IPS DF 6.9 (cell line): ENCODE measurements at regions not wholly inside any gene's neighbourhood (a gene's known extent, or its start where the extent isn't known, plus 50 kb on each side); places are given as distances from the start of the nearest gene placed in this dataset.

Source experiments
- DNase-seq: peaks from one replicate; pipeline ENCODE4 v3.0.0-alpha.2; 2013; ENCODE audit warnings: low read depth, low spot score
- H3K27ac ChIP-seq: one replicate; pipeline ENCODE4 v1.5.1; 2013; ENCODE audit warnings: low read length, control low read depth
- H3K27me3 ChIP-seq: 2 replicates; pipeline ENCODE4 v1.6.1; 2013; ENCODE audit warnings: mild to moderate bottlenecking, low read length; ENCODE audit not compliant: control insufficient read depth, insufficient read depth
- H3K36me3 ChIP-seq: 2 replicates; pipeline ENCODE4 v1.6.1; 2013; ENCODE audit warnings: low read length; ENCODE audit not compliant: control insufficient read depth, insufficient read depth
- H3K4me1 ChIP-seq: 2 replicates; pipeline ENCODE4 v1.6.1; 2013; ENCODE audit warnings: low read length; ENCODE audit not compliant: control insufficient read depth, insufficient read depth
- H3K4me3 ChIP-seq: 2 replicates; pipeline ENCODE4 v1.5.1; 2013; ENCODE audit warnings: mild to moderate bottlenecking, low read length
- H3K9me3 ChIP-seq: 2 replicates; pipeline ENCODE4 v1.6.1; 2013; ENCODE audit warnings: low read length, inconsistent platforms; ENCODE audit not compliant: control insufficient read depth, insufficient read depth
- WGBS: extraction: QIAGEN DNeasy Blood & Tissue Kit; methylation state at CpG from one replicate; pipeline ENCODE4 v1.1.7; 2013; ENCODE audit warnings: mixed read lengths, missing lambda C conversion rate; ENCODE audit not compliant: insufficient read length, insufficient coverage; 5-methylcytosine and 5-hydroxymethylcytosine counted together

DNA sequence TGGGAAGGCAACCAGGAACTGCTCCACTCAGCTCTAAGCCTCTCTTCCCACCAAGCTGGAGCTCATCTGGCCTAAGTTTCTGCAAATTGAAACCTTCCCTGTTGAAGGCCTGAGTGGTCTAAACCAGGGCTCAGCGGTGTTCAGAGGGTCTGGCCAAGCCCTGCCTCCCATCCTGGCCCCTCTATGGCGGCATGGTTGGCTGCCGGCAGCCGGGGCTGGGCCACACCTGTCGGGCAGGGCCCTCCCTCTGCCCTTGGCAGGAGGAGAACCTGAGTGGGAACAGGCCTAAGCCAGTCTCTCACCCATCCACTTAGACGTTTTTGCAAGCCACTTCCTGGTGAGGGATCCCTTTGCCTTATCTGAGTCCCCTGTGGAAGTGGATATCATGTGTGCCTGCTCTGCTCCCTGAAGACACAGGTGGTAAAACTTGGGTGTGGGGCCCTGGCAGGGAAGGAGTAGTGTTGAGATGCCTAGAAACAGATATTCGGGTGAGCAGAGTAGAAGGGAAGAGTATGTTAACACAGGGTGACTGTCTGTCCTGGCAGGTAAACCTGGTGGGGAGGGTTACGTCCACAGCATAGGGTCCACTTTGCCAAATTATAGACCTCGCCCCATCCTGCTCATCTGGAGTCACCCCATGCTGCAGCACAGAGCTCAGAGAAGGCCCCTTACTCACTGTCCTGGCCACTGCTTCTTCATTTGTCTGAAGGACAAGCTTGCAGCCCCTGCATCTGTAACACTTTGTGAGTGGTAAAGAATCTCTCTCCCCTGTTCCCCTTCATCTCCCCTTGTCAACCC is 63.0 kb upstream of the SIX2 start:
- no peaks in the 10 kb centered on the region for H3K27me3 ChIP-seq

GRCh38 chr2:45070113-45070652 is 60.9 kb upstream of the SIX2 start:
- no peak for DNase-seq
- H3K9me3 ChIP-seq, result no peaks in the 10 kb centered on the region
- H3K4me3 ChIP-seq, result no peak overlapping the region
- H3K4me1 ChIP-seq, result no peaks in the 10 kb centered on the region
- H3K27me3 ChIP-seq, result no peaks in the 10 kb centered on the region
- no peaks in the 10 kb centered on the region for H3K36me3 ChIP-seq
- WGBS, result no CpG with 5 or more reads among the region's 9 CpGs
- no peak overlapping the region for H3K27ac ChIP-seq

More for the DNA sequence above, 63.0 kb upstream of the SIX2 start:
- Histone ChIP-seq H3K27ac (no peak overlapping the region), H3K9me3 (no peaks in the 10 kb centered on the region), H3K36me3 (no peaks in the 10 kb centered on the region), H3K4me1 (no peaks in the 10 kb centered on the region), H3K4me3 (no peak overlapping the region)
- DNase-seq, result no peak
- WGBS, result no CpG with 5 or more reads among the region's 9 CpGs

GRCh38 chr2:45069684-45070083 is 60.4 kb upstream of the SIX2 start:
- WGBS, result no CpG with 5 or more reads among the region's 5 CpGs
- H3K4me1 ChIP-seq, result no peaks in the 10 kb centered on the region
- H3K27me3 ChIP-seq, result no peaks in the 10 kb centered on the region
- DNase-seq, result no peak
- no peaks in the 10 kb centered on the region for H3K36me3 ChIP-seq
- H3K9me3 ChIP-seq, result no peaks in the 10 kb centered on the region
- no peak overlapping the region for H3K27ac ChIP-seq
- H3K4me3 ChIP-seq, result no peak overlapping the region

DNA sequence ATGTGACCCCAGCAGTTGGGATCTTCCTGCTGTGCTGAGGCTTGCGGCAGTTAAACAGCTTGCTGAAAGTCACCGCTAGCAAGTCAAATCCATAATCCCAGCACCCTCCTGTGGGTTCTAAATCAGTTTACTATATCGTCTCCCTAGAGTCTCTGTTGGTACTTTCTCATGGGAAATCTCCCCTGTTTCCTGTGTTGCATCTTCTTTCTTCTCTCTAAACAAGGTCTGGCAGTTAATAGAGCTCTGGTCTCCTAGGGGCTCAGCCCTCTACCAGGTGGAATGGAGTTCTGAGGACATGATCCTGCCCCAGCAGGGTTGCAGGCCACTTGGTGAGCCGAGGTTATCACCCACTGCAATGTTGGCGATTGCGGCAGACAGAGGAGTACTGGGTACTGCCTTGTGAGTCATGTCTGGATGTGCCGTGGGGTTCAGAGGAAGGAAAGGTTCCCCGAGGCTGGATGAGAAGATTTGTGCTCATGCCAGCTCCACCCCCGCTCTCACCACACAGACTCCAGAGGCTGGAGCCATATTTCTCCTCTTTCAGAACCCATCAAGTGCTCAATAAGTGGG is 59.4 kb upstream of the SIX2 start:
- Histone ChIP-seq H3K4me3 (no peak overlapping the region), H3K9me3 (no peaks in the 10 kb centered on the region), H3K27ac (no peak overlapping the region), H3K4me1 (no peaks in the 10 kb centered on the region), H3K36me3 (no peaks in the 10 kb centered on the region), H3K27me3 (no peaks in the 10 kb centered on the region)
- no CpG with 5 or more reads among the region's 9 CpGs for WGBS
- DNase-seq, result no peak

- no CpG with 5 or more reads among the region's 6 CpGs for WGBS
Measured at GRCh38 chr2:45067859-45068570, 58.8 kb upstream of the SIX2 start.

More at GRCh38 chr2:45067859-45068570, 58.8 kb upstream of the SIX2 start:
- no peak for DNase-seq
- Histone ChIP-seq H3K4me3 (no peak overlapping the region), H3K9me3 (no peaks in the 10 kb centered on the region), H3K27ac (no peak overlapping the region), H3K4me1 (no peaks in the 10 kb centered on the region), H3K36me3 (no peaks in the 10 kb centered on the region), H3K27me3 (no peaks in the 10 kb centered on the region)
